MM.1S (cell line): ENCODE measurements at regions not wholly inside any gene's neighbourhood (a gene's known extent, or its start where the extent isn't known, plus 50 kb on each side); places are given as distances from the start of the nearest gene placed in this dataset.

Experiments
- DNase-seq: peaks from one replicate; pipeline ENCODE4 v3.0.0-alpha.2; 2015
- H2AFZ ChIP-seq: fragments of 300-600 bp; sonication (generic); 2 replicates; pipeline ENCODE4 v1.6.0; 2016; ENCODE audit warnings: antibody characterized with exemption, low read length
- H3F3A ChIP-seq: fragments of 300-600 bp; sonication (generic); 2 replicates; pipeline ENCODE4 v1.6.1; 2016; ENCODE audit warnings: mild to moderate bottlenecking, antibody characterized with exemption, low read length, moderate library complexity, mixed read lengths; ENCODE audit not compliant: insufficient read depth
- H3K27ac ChIP-seq: fragments of 300-600 bp; sonication (generic); 2 replicates; pipeline ENCODE4 v1.5.1; 2016; ENCODE audit warnings: mild to moderate bottlenecking, low read length
- H3K27me3 ChIP-seq: fragments of 300-600 bp; sonication (generic); replicated peaks from 2 replicates; pipeline ENCODE4 v1.6.0; 2016; ENCODE audit warnings: low read length; ENCODE audit not compliant: insufficient read depth
- H3K36me3 ChIP-seq: fragments of 300-600 bp; sonication (generic); replicated peaks from 2 replicates; pipeline ENCODE4 v1.6.1; 2016; ENCODE audit warnings: mild to moderate bottlenecking, low read length, mixed read lengths; ENCODE audit not compliant: insufficient read depth
- H3K4me1 ChIP-seq: fragments of 300-600 bp; sonication (generic); 2 replicates; pipeline ENCODE4 v1.6.1; 2016; ENCODE audit warnings: low read length, mixed read lengths
- H3K4me2 ChIP-seq: fragments of 300-600 bp; sonication (generic); 2 replicates; pipeline ENCODE4 v1.6.0; 2016; ENCODE audit warnings: low read depth, low read length
- H3K4me3 ChIP-seq: fragments of 300-600 bp; sonication (generic); 2 replicates; pipeline ENCODE4 v1.5.1; 2016; ENCODE audit warnings: low read length, mixed read lengths
- H3K79me2 ChIP-seq: fragments of 300-600 bp; sonication (generic); 2 replicates; pipeline ENCODE4 v1.6.1; 2016; ENCODE audit warnings: mixed run types, low read length, mixed read lengths
- H3K9ac ChIP-seq: fragments of 300-600 bp; sonication (generic); 2 replicates; pipeline ENCODE4 v1.6.1; 2016; ENCODE audit warnings: low read length, mixed read lengths
- H3K9me2 ChIP-seq: fragments of 300-600 bp; sonication (generic); replicated peaks from 2 replicates; pipeline ENCODE4 v1.6.1; 2016; ENCODE audit warnings: mild to moderate bottlenecking, low read length, mixed read lengths; ENCODE audit not compliant: insufficient read depth
- H3K9me3 ChIP-seq: fragments of 300-600 bp; sonication (generic); replicated peaks from 2 replicates; pipeline ENCODE4 v1.6.1; 2016; ENCODE audit warnings: mild to moderate bottlenecking, low read length, mixed read lengths; ENCODE audit not compliant: insufficient read depth
- H4K20me1 ChIP-seq: fragments of 300-600 bp; sonication (generic); 2 replicates; pipeline ENCODE4 v1.6.1; 2016; ENCODE audit warnings: mild to moderate bottlenecking, low read length, moderate library complexity, mixed read lengths; ENCODE audit not compliant: insufficient read depth
- EZH2 ChIP-seq: fragments of 300-600 bp; sonication (generic); optimal IDR thresholded peaks from 2 replicates; pipeline ENCODE3; 2017; ENCODE audit warnings: low read depth, mild to moderate bottlenecking, antibody characterized with exemption, low read length, mixed read lengths
- EZH2phosphoT487 ChIP-seq: fragments of 300-600 bp; sonication (generic); IDR thresholded peaks from 2 replicates; pipeline ENCODE4 v1.6.1; 2018; ENCODE audit warnings: antibody characterized with exemption, low read length
- TF ChIP-seq, protein P1 (sequence below): fragments of 300-600 bp; sonication (generic); IDR thresholded peaks from 2 replicates; pipeline ENCODE4 v1.5.1; 2016; ENCODE audit warnings: antibody characterized with exemption, low read length, mixed read lengths

DNA sequence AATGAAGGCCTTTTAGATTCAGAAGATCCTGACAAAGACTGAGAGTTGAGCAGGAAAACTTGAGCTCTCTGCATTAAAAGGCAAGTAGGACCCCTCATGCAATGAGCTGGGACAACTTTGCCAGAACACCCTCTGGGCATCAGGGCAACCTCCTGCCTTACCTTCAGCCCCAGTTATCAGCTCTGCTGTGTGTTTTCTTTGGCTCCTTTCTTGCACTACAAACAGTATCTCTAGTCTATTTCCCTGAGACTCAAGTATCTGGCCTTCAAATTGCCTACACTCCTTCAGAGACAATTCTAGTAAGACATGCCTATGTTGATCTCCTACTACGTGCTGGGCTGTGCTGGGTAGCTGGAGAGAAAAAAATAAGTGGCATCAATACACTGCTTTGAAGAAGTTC lies 192.2 kb downstream of the MID1IP1 start:
- no peak overlapping the region for H3K4me3 ChIP-seq
- H3K36me3 ChIP-seq, result no peaks in the 10 kb centered on the region
- TF ChIP-seq, protein P1, sequence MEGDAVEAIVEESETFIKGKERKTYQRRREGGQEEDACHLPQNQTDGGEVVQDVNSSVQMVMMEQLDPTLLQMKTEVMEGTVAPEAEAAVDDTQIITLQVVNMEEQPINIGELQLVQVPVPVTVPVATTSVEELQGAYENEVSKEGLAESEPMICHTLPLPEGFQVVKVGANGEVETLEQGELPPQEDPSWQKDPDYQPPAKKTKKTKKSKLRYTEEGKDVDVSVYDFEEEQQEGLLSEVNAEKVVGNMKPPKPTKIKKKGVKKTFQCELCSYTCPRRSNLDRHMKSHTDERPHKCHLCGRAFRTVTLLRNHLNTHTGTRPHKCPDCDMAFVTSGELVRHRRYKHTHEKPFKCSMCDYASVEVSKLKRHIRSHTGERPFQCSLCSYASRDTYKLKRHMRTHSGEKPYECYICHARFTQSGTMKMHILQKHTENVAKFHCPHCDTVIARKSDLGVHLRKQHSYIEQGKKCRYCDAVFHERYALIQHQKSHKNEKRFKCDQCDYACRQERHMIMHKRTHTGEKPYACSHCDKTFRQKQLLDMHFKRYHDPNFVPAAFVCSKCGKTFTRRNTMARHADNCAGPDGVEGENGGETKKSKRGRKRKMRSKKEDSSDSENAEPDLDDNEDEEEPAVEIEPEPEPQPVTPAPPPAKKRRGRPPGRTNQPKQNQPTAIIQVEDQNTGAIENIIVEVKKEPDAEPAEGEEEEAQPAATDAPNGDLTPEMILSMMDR, result no peak
- TF ChIP-seq EZH2phosphoT487, result no peak
- TF ChIP-seq EZH2, result no peak
- no peaks in the 10 kb centered on the region for H3K9me3 ChIP-seq
- no peak overlapping the region for H2AFZ ChIP-seq
- H3K9me2 ChIP-seq, result no peaks in the 10 kb centered on the region
- no peaks in the 10 kb centered on the region for H4K20me1 ChIP-seq
- no peak overlapping the region for H3K27ac ChIP-seq
- H3K79me2 ChIP-seq, result no peaks in the 10 kb centered on the region
- H3K4me1 ChIP-seq, result no peaks in the 10 kb centered on the region
- no peaks in the 10 kb centered on the region for H3F3A ChIP-seq
- H3K4me2 ChIP-seq, result no peak overlapping the region
- no peaks in the 10 kb centered on the region for H3K27me3 ChIP-seq
- H3K9ac ChIP-seq, result no peak overlapping the region
- no peak for DNase-seq

DNA sequence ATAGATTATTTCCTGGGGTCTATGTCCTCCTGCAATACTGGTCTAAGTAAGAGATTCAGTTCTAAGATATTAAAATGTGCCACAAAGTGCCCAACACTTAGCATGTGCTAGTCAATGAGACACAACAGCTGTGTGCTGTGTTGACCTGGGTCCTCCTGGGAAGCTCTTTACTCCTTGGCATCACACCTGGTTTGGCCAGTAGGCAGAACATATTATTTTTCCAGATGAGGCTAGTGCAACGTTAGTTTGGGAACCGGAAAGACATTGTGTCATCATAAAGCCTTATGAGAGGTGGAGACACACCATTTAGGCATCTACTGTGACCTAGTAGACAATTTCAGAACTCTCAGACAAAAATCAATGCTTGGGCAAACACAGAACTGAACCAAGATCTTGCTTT lies 197.8 kb downstream of the MID1IP1 start:
- Histone ChIP-seq H3K9me2 (no peaks in the 10 kb centered on the region), H3K27ac (no peak overlapping the region), H2AFZ (no peak overlapping the region), H3K36me3 (no peaks in the 10 kb centered on the region), H3K9me3 (no peaks in the 10 kb centered on the region), H3K4me1 (no peaks in the 10 kb centered on the region), H4K20me1 (no peaks in the 10 kb centered on the region), H3K4me3 (no peak overlapping the region), H3K9ac (no peak overlapping the region), H3F3A (no peaks in the 10 kb centered on the region), H3K4me2 (no peak overlapping the region), H3K27me3 (no peaks in the 10 kb centered on the region), H3K79me2 (no peaks in the 10 kb centered on the region)
- DNase-seq, result no peak
- TF ChIP-seq EZH2phosphoT487, result no peak
- TF ChIP-seq, protein P1, result no peak
- TF ChIP-seq EZH2, result no peak

DNA sequence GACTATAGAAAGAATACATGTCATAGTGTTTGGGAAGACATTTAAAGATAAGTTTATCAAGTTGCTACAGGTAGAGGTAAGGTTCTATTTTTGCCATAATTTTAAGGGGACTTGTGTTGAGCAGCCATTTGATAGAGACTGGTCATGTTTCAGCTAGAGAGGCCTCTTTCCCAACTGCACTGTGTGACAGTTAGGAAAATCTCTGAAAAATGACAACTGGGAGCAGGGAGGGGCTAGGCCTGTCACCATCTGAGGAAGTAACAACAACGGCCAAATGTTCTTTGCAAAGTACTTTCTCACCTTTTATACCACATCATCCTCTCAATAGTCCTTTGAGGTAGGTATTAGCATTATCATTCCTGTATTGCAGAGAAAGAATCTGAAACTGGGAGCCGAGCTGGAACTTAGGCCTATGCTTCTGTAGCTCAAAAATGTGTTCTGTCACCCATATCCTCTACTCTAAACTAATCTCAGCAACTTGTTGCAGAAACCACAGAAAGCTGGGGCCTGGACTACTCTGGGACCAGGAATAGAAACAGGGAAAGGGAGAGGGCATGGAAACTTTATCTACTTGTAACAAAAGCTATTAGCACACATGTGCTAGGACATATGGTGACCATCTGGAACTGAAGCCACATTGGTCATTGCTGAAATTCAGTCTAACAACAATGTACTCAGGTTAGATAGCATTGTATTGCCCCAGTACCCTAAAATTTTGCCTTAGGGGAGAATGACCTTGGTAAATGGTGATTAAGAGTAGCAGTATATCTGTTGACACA lies 198.9 kb downstream of the MID1IP1 start:
- Histone ChIP-seq H3K79me2 (no peaks in the 10 kb centered on the region), H3K4me1 (no peaks in the 10 kb centered on the region), H3K36me3 (no peaks in the 10 kb centered on the region), H3F3A (no peaks in the 10 kb centered on the region), H3K4me3 (no peak overlapping the region), H3K4me2 (no peak overlapping the region), H3K27me3 (no peaks in the 10 kb centered on the region), H3K9ac (no peak overlapping the region), H3K9me2 (no peaks in the 10 kb centered on the region), H3K27ac (no peak overlapping the region), H2AFZ (no peak overlapping the region), H3K9me3 (no peaks in the 10 kb centered on the region), H4K20me1 (no peaks in the 10 kb centered on the region)
- no peak for TF ChIP-seq EZH2
- TF ChIP-seq EZH2phosphoT487, result no peak
- TF ChIP-seq, protein P1, result no peak
- DNase-seq, result no peak
